GM15510 (cell line): ENCODE measurements at regions not wholly inside any gene's neighbourhood (a gene's known extent, or its start where the extent isn't known, plus 50 kb on each side); places are given as distances from the start of the nearest gene placed in this dataset.

Experiments used
- POLR2A ChIP-seq: IDR thresholded peaks from 3 replicates; pipeline ENCODE4 v1.6.1; 2011; ENCODE audit warnings: borderline replicate concordance; ENCODE audit not compliant: insufficient read length; ENCODE audit errors: extremely low read depth

DNA sequence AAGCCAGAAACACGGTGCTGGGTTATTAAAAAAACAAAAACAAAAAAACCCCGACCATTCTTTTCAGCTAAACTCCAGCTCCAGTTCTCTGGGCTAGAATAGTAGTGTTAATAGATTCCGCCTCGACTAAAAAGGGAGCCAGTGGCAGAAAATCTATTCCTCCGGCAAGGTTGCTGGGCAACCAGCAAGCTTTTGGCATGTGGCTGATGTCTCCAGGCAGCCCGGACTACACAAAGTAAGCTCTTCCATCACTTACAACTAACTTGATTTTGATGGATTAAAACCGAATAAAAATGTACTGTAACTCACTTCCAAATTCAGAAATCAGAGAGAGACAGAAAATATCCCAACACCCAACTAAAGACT is 126.4 kb upstream of the FOXN3 start:
- no peak for TF ChIP-seq POLR2A

- TF ChIP-seq POLR2A, result no peak
These were observed 125.9 kb upstream of the FOXN3 start for GRCh38 chr14:89542786-89543424.

DNA sequence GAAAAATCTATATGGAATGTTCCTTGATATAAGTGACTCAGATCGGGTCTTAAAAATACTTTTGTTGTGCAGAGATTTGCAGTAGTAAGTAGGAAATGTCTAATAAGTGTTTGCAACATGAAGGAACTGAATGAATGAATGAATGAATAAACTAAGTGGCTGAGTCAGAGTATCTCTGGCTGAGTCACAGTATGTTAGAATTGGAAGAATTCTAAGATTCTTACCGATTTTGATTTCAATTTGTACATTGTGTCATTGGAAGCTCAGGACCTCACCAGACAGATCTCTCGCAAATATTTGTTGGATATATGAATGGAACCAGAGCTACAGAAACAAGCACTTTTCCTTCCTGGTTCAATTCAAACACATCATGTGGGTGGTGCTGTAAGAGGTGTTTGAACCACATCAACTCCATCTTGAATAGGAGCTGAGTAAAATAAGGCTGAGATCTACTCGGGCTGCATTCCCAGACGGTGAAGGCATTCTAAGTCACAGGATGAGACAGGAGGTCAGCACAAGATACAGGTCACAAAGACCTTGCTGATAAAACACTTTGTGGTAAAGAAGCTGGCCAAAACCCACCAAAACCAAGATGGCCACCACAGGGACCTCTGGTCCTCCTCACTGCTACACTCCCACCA is 123.9 kb upstream of the FOXN3 start:
- TF ChIP-seq POLR2A, result no peak

GRCh38 chr14:89540009-89540829 is 123.2 kb upstream of the FOXN3 start:
- no peak for TF ChIP-seq POLR2A

GRCh38 chr14:89537911-89538310 is 120.9 kb upstream of the FOXN3 start:
- no peak for TF ChIP-seq POLR2A

GRCh38 chr14:89534902-89535685 is 118.1 kb upstream of the FOXN3 start:
- no peak for TF ChIP-seq POLR2A

- no peak for TF ChIP-seq POLR2A
These were observed 116.7 kb upstream of the FOXN3 start for GRCh38 chr14:89533766-89534165.

GRCh38 chr14:89533136-89533535 is 116.1 kb upstream of the FOXN3 start:
- no peak for TF ChIP-seq POLR2A

GRCh38 chr14:89531661-89532335 is 114.8 kb upstream of the FOXN3 start:
- no peak for TF ChIP-seq POLR2A

- TF ChIP-seq POLR2A, result no peak
These were observed 108.1 kb upstream of the FOXN3 start for GRCh38 chr14:89524990-89525667.

- no peak for TF ChIP-seq POLR2A
These were observed 107.4 kb upstream of the FOXN3 start for GRCh38 chr14:89524412-89524811.

DNA sequence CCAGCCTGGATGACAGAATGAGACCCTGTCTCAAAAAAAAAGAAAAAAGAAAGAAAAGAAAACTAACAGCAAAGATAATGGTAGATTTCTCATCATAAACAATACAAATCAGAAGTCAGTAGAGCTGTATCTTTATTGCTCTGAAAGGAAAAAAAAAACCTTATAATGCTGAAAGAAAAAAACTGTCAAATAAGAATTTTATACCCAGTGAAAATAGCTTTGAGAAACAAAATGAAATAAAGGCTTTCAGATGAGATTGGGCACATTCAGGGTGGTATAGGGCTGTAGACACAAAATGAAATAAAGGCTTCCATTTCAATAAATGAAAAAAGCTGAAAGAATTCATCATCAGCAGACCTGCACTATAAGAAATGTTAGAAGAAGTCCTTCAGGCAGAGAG is 105.0 kb upstream of the FOXN3 start:
- TF ChIP-seq POLR2A, result no peak

DNA sequence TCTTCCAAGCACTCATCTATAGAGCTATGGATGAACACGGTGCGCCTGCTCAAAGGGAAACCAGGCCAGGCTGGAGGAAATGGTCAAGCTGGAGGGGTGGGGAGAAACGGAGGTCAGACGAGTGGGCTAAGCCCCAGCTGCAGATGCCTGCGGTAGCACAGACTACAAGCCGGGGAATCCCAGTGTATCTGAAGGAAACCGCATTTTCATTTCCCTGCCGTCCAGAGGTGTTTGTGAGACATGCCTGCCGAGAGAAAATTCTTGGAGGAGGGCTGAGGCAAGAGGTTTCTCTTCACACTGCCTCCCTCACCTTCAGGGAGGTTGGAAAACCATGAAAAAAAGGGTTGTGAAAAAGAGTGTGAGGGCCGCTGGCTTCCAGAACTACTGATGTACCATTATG is 102.0 kb upstream of the FOXN3 start:
- TF ChIP-seq POLR2A, result no peak

GRCh38 chr14:89516173-89516572 is 99.1 kb upstream of the FOXN3 start:
- no peak for TF ChIP-seq POLR2A

GRCh38 chr14:89514601-89515000 is 97.6 kb upstream of the FOXN3 start:
- no peak for TF ChIP-seq POLR2A

- TF ChIP-seq POLR2A, result no peak
These were observed 92.9 kb upstream of the FOXN3 start for GRCh38 chr14:89509891-89510290.
